ENCODE measurements at regions not wholly inside any gene's neighbourhood (a gene's known extent, or its start where the extent isn't known, plus 50 kb on each side); places are given as distances from the start of the nearest gene placed in this dataset.

DNA sequence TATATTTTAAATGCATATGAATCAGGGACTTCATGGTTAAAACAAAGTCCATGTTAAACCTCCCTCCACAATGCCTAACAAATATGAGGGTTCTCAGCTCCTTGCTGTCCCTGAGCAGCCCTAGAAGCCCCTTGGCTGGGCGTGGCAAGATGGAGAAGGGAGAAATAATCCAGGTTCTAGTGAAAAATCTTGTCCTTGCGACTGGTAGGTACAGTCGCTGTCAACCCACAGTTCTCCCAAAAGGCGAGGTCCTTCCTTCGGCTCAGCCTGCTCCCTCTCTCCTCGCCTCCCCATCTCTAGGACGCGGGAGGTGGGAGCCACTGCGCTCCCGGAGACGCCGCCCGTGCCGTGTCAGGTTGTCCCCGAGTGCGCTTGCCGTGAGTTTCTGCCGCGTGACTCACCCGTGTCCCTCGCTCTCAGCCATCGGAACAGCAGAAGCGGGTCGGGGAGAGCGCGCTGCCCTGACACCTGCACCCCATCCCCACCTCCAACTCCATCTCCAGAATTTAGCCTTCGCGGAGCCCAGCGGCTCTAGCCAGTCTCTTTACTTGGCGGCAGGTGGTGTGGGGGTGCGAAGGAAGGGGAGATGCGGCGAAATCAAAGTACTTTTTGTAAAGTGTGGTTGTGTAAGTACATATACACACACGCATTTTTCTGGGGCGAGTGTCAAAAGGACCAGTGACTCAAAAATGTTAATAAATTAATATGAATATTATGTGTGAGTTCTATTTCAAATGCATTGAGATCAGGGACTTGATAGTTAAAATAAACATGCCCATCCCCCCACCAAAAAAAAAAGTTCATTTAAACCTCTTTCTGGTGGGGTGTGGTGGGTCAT, 65.1 kb upstream of the TMEM17 start:
- H3K4me1 ChIP-seq = peaks cover 0 to 16% (median 10%) of the 10 kb centered on the region in 4 donors
- no peak overlapping the region for H3K27ac ChIP-seq
- H3K9me3 ChIP-seq = no peaks in the 10 kb centered on the region
- peaks cover 0 to 5% (median 0%) of the 10 kb centered on the region in 4 donors for H3K27me3 ChIP-seq
- peak; percentile 33 to 76 for DNase-seq
- H3K36me3 ChIP-seq = no peaks in the 10 kb centered on the region
- ATAC-seq (ENCODE audit: low FRiP score in 2 of 2) = peak; percentile 47 to 54
- H3K4me3 ChIP-seq = peak overlapping the region in 3 of 4 donors; percentile 7 to 34 (median 20)
- 7 to 12% methylated on average over 13 to 29 of the region's 35 CpGs for WGBS, 2 donors
- TF ChIP-seq EP300 (IDR thresholded peaks at IDR 0.05) = no peak
- TF ChIP-seq, protein P1, sequence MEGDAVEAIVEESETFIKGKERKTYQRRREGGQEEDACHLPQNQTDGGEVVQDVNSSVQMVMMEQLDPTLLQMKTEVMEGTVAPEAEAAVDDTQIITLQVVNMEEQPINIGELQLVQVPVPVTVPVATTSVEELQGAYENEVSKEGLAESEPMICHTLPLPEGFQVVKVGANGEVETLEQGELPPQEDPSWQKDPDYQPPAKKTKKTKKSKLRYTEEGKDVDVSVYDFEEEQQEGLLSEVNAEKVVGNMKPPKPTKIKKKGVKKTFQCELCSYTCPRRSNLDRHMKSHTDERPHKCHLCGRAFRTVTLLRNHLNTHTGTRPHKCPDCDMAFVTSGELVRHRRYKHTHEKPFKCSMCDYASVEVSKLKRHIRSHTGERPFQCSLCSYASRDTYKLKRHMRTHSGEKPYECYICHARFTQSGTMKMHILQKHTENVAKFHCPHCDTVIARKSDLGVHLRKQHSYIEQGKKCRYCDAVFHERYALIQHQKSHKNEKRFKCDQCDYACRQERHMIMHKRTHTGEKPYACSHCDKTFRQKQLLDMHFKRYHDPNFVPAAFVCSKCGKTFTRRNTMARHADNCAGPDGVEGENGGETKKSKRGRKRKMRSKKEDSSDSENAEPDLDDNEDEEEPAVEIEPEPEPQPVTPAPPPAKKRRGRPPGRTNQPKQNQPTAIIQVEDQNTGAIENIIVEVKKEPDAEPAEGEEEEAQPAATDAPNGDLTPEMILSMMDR (IDR thresholded peaks at IDR 0.05) = no peak
- TF ChIP-seq POLR2AphosphoS5 (IDR thresholded peaks at IDR 0.05) = no peak

DNA sequence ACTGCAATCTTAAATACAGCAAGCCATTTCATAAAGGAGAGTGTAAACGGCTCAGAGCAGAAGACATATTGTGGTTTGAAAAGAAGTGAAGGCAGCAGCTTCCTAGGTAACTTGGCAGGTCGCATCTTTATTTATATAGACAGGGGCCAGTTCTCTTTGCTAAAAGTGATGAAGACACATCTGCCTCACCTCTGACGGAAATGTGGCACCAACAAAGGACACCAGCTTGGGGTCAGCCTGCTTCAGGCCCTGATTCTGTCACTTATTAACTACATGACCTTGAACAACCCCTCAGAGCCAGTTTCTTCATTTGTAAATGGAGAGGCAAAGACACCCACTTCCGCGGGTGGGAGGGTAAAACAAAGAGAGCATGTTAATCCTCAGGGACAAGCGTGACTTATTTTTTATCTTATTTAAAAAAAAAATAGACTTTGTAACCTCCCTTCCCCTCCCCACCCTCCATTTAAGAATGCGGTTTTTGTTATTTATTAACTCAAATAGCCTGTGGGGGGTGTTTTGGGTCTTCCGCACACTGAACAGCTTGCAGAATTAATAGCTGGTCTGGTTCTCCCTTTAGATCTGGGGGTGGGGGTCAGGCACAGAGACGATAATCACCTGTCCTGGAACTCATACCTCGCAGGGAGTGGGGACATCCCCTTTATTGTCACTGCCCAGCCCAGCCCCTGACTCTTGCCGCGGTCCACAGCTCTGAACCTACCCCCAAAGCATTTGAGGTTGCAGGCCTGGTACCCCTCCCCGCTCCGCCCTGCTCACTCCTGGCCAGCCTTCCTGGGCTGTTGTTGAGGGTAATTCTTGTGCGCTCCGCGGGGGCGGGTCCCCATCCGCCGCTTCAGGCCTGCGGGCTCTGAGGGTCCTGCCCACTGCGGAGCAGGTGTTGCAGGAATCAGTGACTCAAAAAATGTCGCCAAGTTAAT, 64.2 kb upstream of the TMEM17 start:
- TF ChIP-seq, protein P1 (IDR thresholded peaks at IDR 0.05) = no peak
- TF ChIP-seq POLR2A (IDR thresholded peaks at IDR 0.05) (no peak), POLR2AphosphoS5 (IDR thresholded peaks at IDR 0.05) (no peak), EP300 (IDR thresholded peaks at IDR 0.05) (no peak)
- H3K4me3 ChIP-seq = peak overlapping the region in 1 of 4 donors; percentile 20
- H3K36me3 ChIP-seq = no peaks in the 10 kb centered on the region
- H3K4me1 ChIP-seq = peaks cover 0 to 16% (median 10%) of the 10 kb centered on the region in 4 donors
- ATAC-seq (ENCODE audit: low FRiP score in 2 of 2) (peak in 1 of 2 donors; percentile 34), DNase-seq (peak in 1 of 2 donors; percentile 65)
- WGBS, 2 donors = 54 to 57% methylated on average over 16 to 23 of the region's 23 CpGs
- H3K27ac ChIP-seq = no peak overlapping the region
- H3K9me3 ChIP-seq = no peaks in the 10 kb centered on the region
- H3K27me3 ChIP-seq = peaks cover 0 to 5% (median 0%) of the 10 kb centered on the region in 4 donors

DNA sequence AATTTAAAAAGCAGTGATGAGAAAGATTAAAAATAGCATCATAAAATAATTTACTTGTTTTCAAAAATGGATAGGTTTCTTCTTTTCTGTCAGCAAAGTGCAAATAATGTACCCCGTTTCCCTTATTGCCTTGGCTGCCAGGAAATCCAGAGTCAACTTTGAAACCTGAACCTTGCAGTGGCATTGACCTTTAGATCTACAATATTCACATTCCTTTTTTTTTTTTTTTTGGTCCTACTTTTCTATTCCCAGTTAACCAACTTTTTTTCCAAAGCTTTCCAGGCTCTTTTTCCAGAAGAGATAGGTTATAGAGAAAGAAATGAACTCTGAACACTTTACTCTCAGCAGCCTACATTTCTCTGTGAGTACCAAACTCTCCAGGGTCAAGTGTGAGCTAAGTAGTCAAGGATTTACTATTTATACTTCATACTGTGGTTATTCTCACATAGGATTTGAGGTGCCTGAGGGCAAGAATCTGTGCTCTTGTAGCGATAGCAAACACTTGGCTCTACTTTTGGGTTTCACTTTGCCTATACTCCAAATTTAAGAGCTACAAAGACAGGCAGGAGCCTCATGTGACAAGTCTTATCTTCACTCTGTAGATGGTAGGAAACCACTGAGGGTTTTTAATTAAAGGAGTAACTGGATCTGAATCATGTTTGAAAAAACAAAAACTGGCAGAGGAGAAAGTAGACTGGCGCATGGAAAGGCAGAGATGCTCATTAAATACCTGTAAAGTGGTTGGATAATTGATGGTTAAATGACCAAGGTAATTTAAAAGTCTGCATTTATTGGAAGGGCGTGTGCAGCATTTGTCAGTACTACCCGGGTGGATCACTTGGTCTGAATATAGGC, 63.2 kb upstream of the TMEM17 start:
- Histone ChIP-seq H3K4me1 (peaks cover 0 to 16% (median 10%) of the 10 kb centered on the region in 4 donors), H3K27ac (no peak overlapping the region), H3K4me3 (no peak overlapping the region), H3K27me3 (peaks cover 0 to 5% (median 0%) of the 10 kb centered on the region in 4 donors), H3K36me3 (no peaks in the 10 kb centered on the region), H3K9me3 (no peaks in the 10 kb centered on the region)
- no peak for DNase-seq
- no peak for ATAC-seq (ENCODE audit: low FRiP score in 2 of 2)
- 71 to 72% methylated on average over 5 of the region's 5 CpGs for WGBS, 2 donors
- TF ChIP-seq, protein P1 (IDR thresholded peaks at IDR 0.05) = no peak
- TF ChIP-seq POLR2A (IDR thresholded peaks at IDR 0.05) = no peak
- TF ChIP-seq EP300 (IDR thresholded peaks at IDR 0.05) = no peak
- no peak for TF ChIP-seq POLR2AphosphoS5 (IDR thresholded peaks at IDR 0.05)

DNA sequence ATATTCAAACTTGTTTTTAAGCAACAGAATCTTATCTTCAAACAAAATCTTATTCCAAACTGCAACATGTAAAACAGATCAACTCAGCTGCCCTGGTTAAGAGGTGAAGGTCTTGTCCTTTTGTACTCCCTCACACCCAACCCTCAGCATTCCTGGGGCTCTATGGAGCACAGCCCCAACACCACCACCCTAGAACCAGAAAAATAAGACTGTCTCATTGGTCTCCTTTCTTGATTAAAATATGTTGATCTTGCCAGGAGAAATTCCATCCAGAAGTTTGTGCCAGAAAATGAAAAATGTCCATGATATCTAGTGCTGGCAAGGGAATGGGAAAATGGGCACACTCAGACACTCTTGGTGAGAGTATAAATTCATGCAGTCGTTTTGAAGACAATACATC, 62.1 kb upstream of the TMEM17 start:
- no peak overlapping the region for H3K4me3 ChIP-seq
- no peak for TF ChIP-seq EP300 (IDR thresholded peaks at IDR 0.05)
- H3K27ac ChIP-seq = no peak overlapping the region
- DNase-seq (no peak), ATAC-seq (ENCODE audit: low FRiP score in 2 of 2) (no peak)
- H3K9me3 ChIP-seq = no peaks in the 10 kb centered on the region
- no peaks in the 10 kb centered on the region for H3K36me3 ChIP-seq
- peaks cover 0 to 5% (median 0%) of the 10 kb centered on the region in 4 donors for H3K27me3 ChIP-seq
- H3K4me1 ChIP-seq = peaks cover 0 to 16% (median 10%) of the 10 kb centered on the region in 4 donors
- 33 to 45% methylated on average over 1 of the region's 1 CpG for WGBS, 2 donors
